ENCODE measurements at regions not wholly inside any gene's neighbourhood (a gene's known extent, or its start where the extent isn't known, plus 50 kb on each side); places are given as distances from the start of the nearest gene placed in this dataset.

- no peak for TF ChIP-seq CTCF (IDR thresholded peaks at IDR 0.05; ENCODE audit: insufficient read depth, low read length, poor library complexity, severe bottlenecking)
- Histone ChIP-seq H3K27me3 (ENCODE audit: control insufficient read depth, insufficient read depth, low read length) (no peaks in the 10 kb centered on the region), H3K36me3 (ENCODE audit: control insufficient read depth, insufficient read depth, low read length) (no peaks in the 10 kb centered on the region), H3K4me3 (ENCODE audit: low read depth, low read length) (no peak overlapping the region)
- no peak for DNase-seq (ENCODE audit: low read depth)
Measured at GRCh38 chr4:120399826-120400225, 333.2 kb upstream of the MAD2L1 start.

- no peaks in the 10 kb centered on the region for H3K36me3 ChIP-seq (ENCODE audit: control insufficient read depth, insufficient read depth, low read length)
- no peak overlapping the region for H3K4me3 ChIP-seq (ENCODE audit: low read depth, low read length)
- DNase-seq (ENCODE audit: low read depth): no peak
- TF ChIP-seq CTCF (IDR thresholded peaks at IDR 0.05; ENCODE audit: insufficient read depth, low read length, poor library complexity, severe bottlenecking): no peak
- H3K27me3 ChIP-seq (ENCODE audit: control insufficient read depth, insufficient read depth, low read length): no peaks in the 10 kb centered on the region
Measured at GRCh38 chr4:120395746-120396145, 329.1 kb upstream of the MAD2L1 start.

- H3K4me3 ChIP-seq (ENCODE audit: low read depth, low read length): no peak overlapping the region
- TF ChIP-seq CTCF (IDR thresholded peaks at IDR 0.05; ENCODE audit: insufficient read depth, low read length, poor library complexity, severe bottlenecking): no peak
- H3K36me3 ChIP-seq (ENCODE audit: control insufficient read depth, insufficient read depth, low read length): no peaks in the 10 kb centered on the region
- no peak for DNase-seq (ENCODE audit: low read depth)
- no peaks in the 10 kb centered on the region for H3K27me3 ChIP-seq (ENCODE audit: control insufficient read depth, insufficient read depth, low read length)
Measured at GRCh38 chr4:120355881-120356280, 289.2 kb upstream of the MAD2L1 start.

GRCh38 chr4:120354381-120354780, 287.7 kb upstream of the MAD2L1 start:
- DNase-seq (ENCODE audit: low read depth): no peak
- no peak overlapping the region for H3K4me3 ChIP-seq (ENCODE audit: low read depth, low read length)
- no peaks in the 10 kb centered on the region for H3K27me3 ChIP-seq (ENCODE audit: control insufficient read depth, insufficient read depth, low read length)
- H3K36me3 ChIP-seq (ENCODE audit: control insufficient read depth, insufficient read depth, low read length): no peaks in the 10 kb centered on the region
- TF ChIP-seq CTCF (IDR thresholded peaks at IDR 0.05; ENCODE audit: insufficient read depth, low read length, poor library complexity, severe bottlenecking): no peak

GRCh38 chr4:120353235-120353634, 286.6 kb upstream of the MAD2L1 start:
- TF ChIP-seq CTCF (IDR thresholded peaks at IDR 0.05; ENCODE audit: insufficient read depth, low read length, poor library complexity, severe bottlenecking): no peak
- Histone ChIP-seq H3K27me3 (ENCODE audit: control insufficient read depth, insufficient read depth, low read length) (no peaks in the 10 kb centered on the region), H3K4me3 (ENCODE audit: low read depth, low read length) (no peak overlapping the region), H3K36me3 (ENCODE audit: control insufficient read depth, insufficient read depth, low read length) (no peaks in the 10 kb centered on the region)
- DNase-seq (ENCODE audit: low read depth): no peak

GRCh38 chr4:120352739-120353138, 286.1 kb upstream of the MAD2L1 start:
- no peaks in the 10 kb centered on the region for H3K27me3 ChIP-seq (ENCODE audit: control insufficient read depth, insufficient read depth, low read length)
- no peak for TF ChIP-seq CTCF (IDR thresholded peaks at IDR 0.05; ENCODE audit: insufficient read depth, low read length, poor library complexity, severe bottlenecking)
- no peaks in the 10 kb centered on the region for H3K36me3 ChIP-seq (ENCODE audit: control insufficient read depth, insufficient read depth, low read length)
- H3K4me3 ChIP-seq (ENCODE audit: low read depth, low read length): no peak overlapping the region
- no peak for DNase-seq (ENCODE audit: low read depth)

All from kidney epithelial cell (primary cell).